Gastrocnemius medialis (tissue), 4 donors: ENCODE measurements at regions not wholly inside any gene's neighbourhood (a gene's known extent, or its start where the extent isn't known, plus 50 kb on each side); places are given as distances from the start of the nearest gene placed in this dataset.

Source experiments
- ATAC-seq, 2 donors: fragments of 150-250 bp; one replicate each; pipeline ENCODE4 v1.9.1; 2016
- DNase-seq, 2 donors: peaks; one replicate each; pipeline ENCODE4 v3.0.0-alpha.2; 2019
- H3K27ac ChIP-seq, 4 donors: fragments of 200-600 bp; sonication (generic); 1 replicate in 1 of 4; 2 replicates in 3 of 4; pipeline ENCODE4 v1.5.1; 2016 to 2018; ENCODE audit warnings: mild to moderate bottlenecking in 2 of 4, moderate library complexity in 1 of 4
- H3K27me3 ChIP-seq, 3 donors: fragments of 200-600 bp; sonication (generic) in 2 of 3; 1 replicate in 1 of 3; 2 replicates in 2 of 3; pipeline versions ENCODE4 v1.5.1 to v1.6.0; 2016 to 2019; ENCODE audit warnings: mild to moderate bottlenecking in 1 of 3, moderate library complexity in 1 of 3
- H3K36me3 ChIP-seq, 2 donors: fragments of 200-600 bp; sonication (generic) in 1 of 2; one replicate each; pipeline ENCODE4 v1.5.1; 2017 to 2018
- H3K4me1 ChIP-seq, 2 donors: fragments of 200-600 bp; sonication (generic) in 1 of 2; one replicate each; pipeline ENCODE4 v1.5.1; 2016 to 2017; ENCODE audit warnings: mild to moderate bottlenecking in 2 of 2
- H3K4me3 ChIP-seq, 4 donors: fragments of 200-600 bp; sonication (generic) in 3 of 4; 1 replicate in 1 of 4; 2 replicates in 3 of 4; pipeline ENCODE4 v1.5.1; 2016 to 2019; ENCODE audit warnings: mild to moderate bottlenecking in 2 of 4
- H3K9me3 ChIP-seq, 3 donors: fragments of 200-600 bp; sonication (generic) in 2 of 3; 1 replicate in 1 of 3; 2 replicates in 2 of 3; pipeline ENCODE4 v1.5.1; 2016 to 2019
- CTCF ChIP-seq, 5 experiments: fragments of 450-650 bp in 3 of 5; fragments of 200-600 bp in 2 of 5; sonication (generic) in 2 of 5; IDR thresholded peaks in 4 of 5; conservative IDR thresholded peaks in 1 of 5; 1 replicate in 4 of 5; 2 replicates in 1 of 5; pipeline ENCODE4 v1.5.1; 2016 to 2019; ENCODE audit warnings: antibody characterized with exemption in 5 of 5, mild to moderate bottlenecking in 3 of 5, moderate library complexity in 3 of 5
- POLR2A ChIP-seq, 2 donors: fragments of 450-650 bp; IDR thresholded peaks; one replicate each; pipeline ENCODE4 v1.6.1; 2017; ENCODE audit warnings: antibody characterized with exemption in 2 of 2, mild to moderate bottlenecking in 2 of 2, moderate library complexity in 2 of 2
- in situ Hi-C, 4 donors: fragments of 200-750 bp; cut with MboI; loops; one replicate each; pipeline versions ENCODE4 v1.15.0 to v1.8.0; 2017; ENCODE audit warnings: low sequenced_read_pairs in 4 of 4
- intact Hi-C: fragments of 100-400 bp; cut with DNase I; formaldehyde crosslinking; loops from one replicate; pipeline ENCODE4 v1.15.1; 2023; ENCODE audit warnings: low total_unique reads

- ATAC-seq = no peak
- intact Hi-C loops = no loop called here
Observed at GRCh38 chr14:87187786-87188185, 805.2 kb downstream of the GALC start.

GRCh38 chr14:87186737-87187136 lies 806.2 kb downstream of the GALC start:
- DNase-seq (no peak), ATAC-seq (no peak)
- Histone ChIP-seq H3K9me3 (no peaks in the 10 kb centered on the region), H3K36me3 (no peaks in the 10 kb centered on the region), H3K27me3 (no peaks in the 10 kb centered on the region), H3K4me3 (no peak overlapping the region), H3K4me1 (no peaks in the 10 kb centered on the region), H3K27ac (no peak overlapping the region)
- in situ Hi-C loops = no loop called here
- TF ChIP-seq POLR2A (IDR thresholded peaks at IDR 0.05) = no peak
- TF ChIP-seq CTCF (IDR thresholded peaks at IDR 0.05 in 4 of 5, conservative IDR thresholded peaks at IDR 0.05 in 1 of 5) = no peak
- intact Hi-C loops = no loop called here

More at GRCh38 chr14:87187786-87188185, 805.2 kb downstream of the GALC start:
- Histone ChIP-seq H3K27ac (no peak overlapping the region), H3K36me3 (no peaks in the 10 kb centered on the region), H3K4me3 (no peak overlapping the region), H3K27me3 (no peaks in the 10 kb centered on the region), H3K9me3 (no peaks in the 10 kb centered on the region), H3K4me1 (no peaks in the 10 kb centered on the region)
- DNase-seq = no peak
- in situ Hi-C loops = no loop called here
- TF ChIP-seq POLR2A (IDR thresholded peaks at IDR 0.05) (no peak), CTCF (IDR thresholded peaks at IDR 0.05 in 4 of 5, conservative IDR thresholded peaks at IDR 0.05 in 1 of 5) (no peak)

- H3K27me3 ChIP-seq = no peaks in the 10 kb centered on the region
- no peaks in the 10 kb centered on the region for H3K9me3 ChIP-seq
- no peaks in the 10 kb centered on the region for H3K36me3 ChIP-seq
- H3K4me1 ChIP-seq = no peaks in the 10 kb centered on the region
- TF ChIP-seq CTCF (IDR thresholded peaks at IDR 0.05 in 4 of 5, conservative IDR thresholded peaks at IDR 0.05 in 1 of 5) (no peak), POLR2A (IDR thresholded peaks at IDR 0.05) (no peak)
- DNase-seq = no peak
- ATAC-seq = no peak
- no peak overlapping the region for H3K27ac ChIP-seq
- intact Hi-C loops = no loop called here
- in situ Hi-C loops = no loop called here
- H3K4me3 ChIP-seq = no peak overlapping the region
Observed at GRCh38 chr14:87185961-87186560, 806.9 kb downstream of the GALC start.

GRCh38 chr14:87184180-87184579 lies 808.8 kb downstream of the GALC start:
- Histone ChIP-seq H3K9me3 (no peaks in the 10 kb centered on the region), H3K27ac (no peak overlapping the region), H3K4me3 (no peak overlapping the region), H3K4me1 (no peaks in the 10 kb centered on the region), H3K36me3 (no peaks in the 10 kb centered on the region), H3K27me3 (no peaks in the 10 kb centered on the region)
- TF ChIP-seq CTCF (IDR thresholded peaks at IDR 0.05 in 4 of 5, conservative IDR thresholded peaks at IDR 0.05 in 1 of 5) (no peak), POLR2A (IDR thresholded peaks at IDR 0.05) (no peak)
- intact Hi-C loops (no loop called here), in situ Hi-C loops (no loop called here)
- no peak for DNase-seq
- no peak for ATAC-seq

GRCh38 chr14:87181288-87181687 lies 811.7 kb downstream of the GALC start:
- intact Hi-C loops = no loop called here
- Histone ChIP-seq H3K4me3 (no peak overlapping the region), H3K4me1 (no peaks in the 10 kb centered on the region), H3K27ac (no peak overlapping the region), H3K27me3 (no peaks in the 10 kb centered on the region), H3K36me3 (no peaks in the 10 kb centered on the region), H3K9me3 (no peaks in the 10 kb centered on the region)
- in situ Hi-C loops = no loop called here
- no peak for TF ChIP-seq POLR2A (IDR thresholded peaks at IDR 0.05)
- TF ChIP-seq CTCF (IDR thresholded peaks at IDR 0.05 in 4 of 5, conservative IDR thresholded peaks at IDR 0.05 in 1 of 5) = no peak
- ATAC-seq (no peak), DNase-seq (no peak)
